Posterior vena cava (tissue), 2 donors: ENCODE measurements at regions not wholly inside any gene's neighbourhood (a gene's known extent, or its start where the extent isn't known, plus 50 kb on each side); places are given as distances from the start of the nearest gene placed in this dataset.

Experiments
- DNase-seq: peaks from one replicate; pipeline ENCODE4 v3.0.0-alpha.2; 2020; ENCODE audit warnings: low spot score
- intact Hi-C, 2 donors: fragments of 100-400 bp; cut with DNase I; formaldehyde crosslinking; loops; one replicate each; pipeline versions ENCODE4 v1.14.1 to v1.14.2; 2022 to 2023
- donor health status: DM: yes; HTN: yes; CAD: no.
- donor health status: DM: yes; HTN: yes; CAD: no.

- DNase-seq, result no peak
- intact Hi-C loops, result no loop called here
Measured at GRCh38 chr11:116162086-116162885, 610.5 kb downstream of the BUD13 start.

DNA sequence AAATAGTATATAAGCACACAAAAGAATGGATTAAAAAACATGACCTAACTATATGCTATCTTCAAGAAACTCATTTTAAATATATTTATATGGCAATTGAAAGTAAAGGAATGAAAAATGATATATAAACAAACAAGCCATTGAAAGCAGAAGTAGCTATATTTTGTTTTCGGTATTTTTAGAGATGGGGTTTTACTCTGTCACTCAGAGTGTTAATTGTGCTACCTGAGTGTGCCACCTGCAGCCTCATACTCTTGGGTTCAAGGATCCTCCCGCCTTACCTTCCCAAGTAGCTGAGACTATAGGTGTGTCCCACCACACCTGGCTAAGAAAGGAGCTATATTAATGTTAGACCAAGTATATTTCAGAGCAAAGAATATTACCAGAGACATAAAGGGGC, 624.1 kb downstream of the BUD13 start:
- intact Hi-C loops, result no loop called here
- DNase-seq, result no peak

- intact Hi-C loops, result no loop called here
- DNase-seq, result no peak
Measured at GRCh38 chr11:116148056-116148455, 624.7 kb downstream of the BUD13 start.

DNA sequence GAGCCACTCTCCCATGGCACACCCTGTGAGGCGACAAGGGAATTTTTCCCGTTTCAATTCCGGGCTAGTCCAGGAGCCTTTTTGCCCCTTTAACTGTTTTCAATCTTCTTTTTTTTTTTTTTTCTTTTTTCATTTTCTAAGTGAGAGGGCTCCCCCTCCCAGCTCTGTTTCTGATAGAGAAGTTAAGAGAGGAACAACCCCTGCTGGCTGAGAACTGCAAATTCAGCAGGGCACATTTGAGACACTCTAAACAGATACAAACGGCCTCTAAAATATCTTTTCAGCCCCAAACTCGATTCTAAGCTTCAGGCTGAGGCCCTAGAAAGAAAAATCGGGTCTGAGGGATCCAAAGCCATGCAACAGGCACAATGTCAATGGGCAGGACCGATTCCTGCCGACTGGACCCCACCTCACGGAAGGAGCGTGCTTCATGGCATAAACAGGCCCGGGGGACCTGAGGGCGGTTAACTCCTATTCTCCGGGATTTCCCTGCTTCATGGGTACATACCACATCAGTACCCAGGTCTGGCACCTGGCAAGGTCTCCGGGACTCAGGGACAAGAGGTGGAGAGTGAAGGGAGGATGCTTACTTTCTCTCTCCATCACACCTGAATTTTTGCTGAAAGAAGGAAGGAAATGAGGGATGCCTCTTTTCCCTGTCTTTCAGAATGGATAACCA, 627.5 kb downstream of the BUD13 start:
- intact Hi-C loops, result no loop called here
- no peak for DNase-seq

GRCh38 chr11:116144387-116144958, 628.3 kb downstream of the BUD13 start:
- intact Hi-C loops, result no loop called here
- no peak for DNase-seq

GRCh38 chr11:116138280-116138679, 634.1 kb upstream of the CADM1 start:
- intact Hi-C loops, result no loop called here
- no peak for DNase-seq

GRCh38 chr11:116137753-116138152, 633.5 kb upstream of the CADM1 start:
- intact Hi-C loops, result no loop called here
- no peak for DNase-seq

GRCh38 chr11:116136987-116137674, 632.9 kb upstream of the CADM1 start:
- intact Hi-C loops, result no loop called here
- DNase-seq, result no peak

- DNase-seq, result no peak
- intact Hi-C loops, result no loop called here
Measured at GRCh38 chr11:116135891-116136290, 631.7 kb upstream of the CADM1 start.

DNA sequence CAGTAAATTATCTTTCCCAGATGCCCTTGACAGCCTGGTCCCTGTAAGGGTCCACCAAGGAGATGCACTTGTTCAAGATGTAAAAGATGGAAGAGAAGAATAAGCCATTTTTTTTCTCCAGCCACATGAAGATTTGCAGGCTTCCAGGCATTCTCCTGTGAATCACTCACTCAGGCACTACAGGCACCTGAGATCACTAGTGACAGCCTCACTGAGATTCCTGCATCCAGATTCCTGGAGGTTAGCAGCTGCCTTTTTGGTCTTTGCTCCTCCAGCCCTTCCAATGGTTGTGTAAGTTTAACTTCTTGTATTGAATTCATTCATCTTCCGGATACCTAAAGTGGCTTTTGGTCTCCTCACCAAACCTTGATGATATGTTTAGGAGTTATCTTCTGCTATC, 630.2 kb upstream of the CADM1 start:
- no peak for DNase-seq
- intact Hi-C loops, result no loop called here

DNA sequence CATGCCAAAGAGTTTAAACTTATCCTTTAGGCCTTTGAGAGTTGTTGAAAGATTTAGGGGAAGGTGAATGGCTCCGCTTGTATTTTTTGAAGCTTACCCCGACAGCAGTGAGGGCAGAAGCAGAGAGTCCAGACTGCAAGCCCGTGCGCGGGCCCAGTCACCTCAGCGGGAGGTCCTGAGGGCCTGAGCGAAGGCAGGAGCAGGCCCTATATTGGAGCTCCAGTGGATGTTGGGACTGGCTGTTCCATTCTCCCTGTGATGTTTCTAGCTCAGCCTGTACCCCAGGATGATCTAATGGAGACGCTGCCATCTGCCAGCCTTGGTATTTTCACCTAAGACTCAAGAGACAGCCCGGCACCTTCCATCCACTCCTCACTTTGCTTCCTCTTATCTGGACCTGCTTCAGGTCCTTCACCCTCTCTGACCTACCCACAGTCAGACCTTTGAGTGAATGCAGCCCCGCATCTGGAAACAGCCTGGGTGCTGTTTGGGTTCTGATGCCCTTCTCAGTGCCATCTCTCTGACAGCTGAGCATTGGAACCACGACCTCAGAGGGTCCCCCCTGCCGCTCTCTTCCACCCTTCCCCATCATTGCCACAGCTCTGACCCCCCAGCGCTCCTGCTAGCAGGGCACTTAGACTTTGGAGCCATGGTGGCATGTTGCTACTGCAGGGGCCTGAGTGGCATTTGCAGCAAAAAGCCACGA, 628.2 kb upstream of the CADM1 start:
- intact Hi-C loops, result no loop called here
- DNase-seq, result no peak

DNA sequence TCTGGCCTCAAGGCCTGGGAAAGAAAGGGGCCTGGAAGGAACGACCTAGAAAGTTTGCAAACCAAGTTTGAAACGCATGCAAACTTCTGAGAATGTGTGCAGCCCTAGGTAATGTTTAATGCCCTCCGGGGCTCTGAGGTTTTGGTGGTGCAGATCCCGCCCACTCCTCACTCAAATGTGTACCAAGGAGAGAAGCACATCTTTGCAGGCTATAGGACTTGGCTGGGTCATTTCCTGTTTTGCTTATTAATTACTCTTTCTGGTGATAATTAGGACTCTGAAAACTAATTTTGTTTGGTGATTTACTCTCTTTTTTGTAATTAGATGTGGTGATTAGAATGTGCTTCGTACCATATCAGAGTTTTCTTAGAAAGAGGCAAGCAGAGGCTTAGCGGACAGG, 625.9 kb upstream of the CADM1 start:
- no peak for DNase-seq
- intact Hi-C loops, result no loop called here

- DNase-seq, result no peak
- intact Hi-C loops, result no loop called here
Measured at GRCh38 chr11:116129456-116129855, 625.2 kb upstream of the CADM1 start.

- intact Hi-C loops, result no loop called here
- no peak for DNase-seq
Measured at GRCh38 chr11:116126562-116126961, 622.3 kb upstream of the CADM1 start.

DNA sequence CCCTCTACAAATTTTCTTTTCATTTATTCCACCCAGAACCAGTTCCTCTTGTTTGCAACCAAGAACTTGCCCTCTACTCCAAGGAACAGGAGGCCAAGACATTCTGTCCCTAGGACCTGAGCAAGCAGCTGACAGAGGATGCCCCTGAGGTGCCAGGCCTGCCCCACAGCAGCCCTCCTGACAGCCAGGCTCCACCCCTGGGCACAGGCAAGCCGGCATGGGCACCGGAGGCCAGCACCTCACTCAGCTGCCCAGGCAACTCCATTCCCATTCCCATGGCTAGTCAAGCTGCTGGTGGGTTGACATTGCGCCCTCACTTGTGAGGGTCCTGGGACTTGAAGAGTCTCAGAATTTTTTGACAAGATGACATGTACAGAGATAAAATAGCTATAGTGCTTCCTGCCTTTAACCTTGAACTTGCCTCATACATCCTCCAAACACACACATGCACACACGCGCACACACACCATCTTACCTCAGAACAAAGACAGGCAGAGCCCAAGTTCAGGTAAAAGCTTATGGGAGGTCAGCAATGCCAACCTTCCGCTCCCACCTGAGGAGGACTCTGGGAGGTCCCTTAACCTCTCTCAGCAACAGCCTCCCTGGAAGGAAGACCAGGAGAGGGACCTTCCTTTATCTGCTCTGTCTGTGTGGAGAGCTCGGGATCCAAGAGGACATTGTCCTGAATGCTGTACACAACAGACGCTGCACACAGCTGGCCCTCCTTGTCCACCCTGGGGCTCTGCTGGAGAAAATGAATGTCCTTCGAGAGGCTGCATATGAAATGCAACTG, 620.9 kb upstream of the CADM1 start:
- intact Hi-C loops, result no loop called here
- no peak for DNase-seq

DNA sequence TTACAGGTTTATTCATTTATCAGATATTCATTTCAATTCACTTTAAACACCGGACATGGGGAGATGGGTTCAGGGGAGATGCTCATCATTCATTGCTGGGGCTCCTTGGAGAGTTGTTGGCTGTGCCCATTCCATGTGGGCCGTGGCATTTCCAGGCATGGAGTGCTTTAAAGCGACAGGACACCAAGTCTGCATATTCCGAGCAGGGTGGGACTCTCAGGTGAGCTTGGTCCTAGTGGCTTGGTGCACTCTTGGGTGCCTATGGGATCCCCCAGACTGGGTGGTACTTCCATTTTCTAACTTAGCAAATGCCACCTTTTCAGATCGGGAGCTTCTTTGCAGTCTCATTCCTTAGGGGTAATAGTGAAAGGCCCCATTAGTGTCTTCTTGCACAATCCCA, 619.5 kb upstream of the CADM1 start:
- intact Hi-C loops, result no loop called here
- DNase-seq, result no peak

GRCh38 chr11:116122697-116123472, 618.7 kb upstream of the CADM1 start:
- no peak for DNase-seq
- intact Hi-C loops, result no loop called here

DNA sequence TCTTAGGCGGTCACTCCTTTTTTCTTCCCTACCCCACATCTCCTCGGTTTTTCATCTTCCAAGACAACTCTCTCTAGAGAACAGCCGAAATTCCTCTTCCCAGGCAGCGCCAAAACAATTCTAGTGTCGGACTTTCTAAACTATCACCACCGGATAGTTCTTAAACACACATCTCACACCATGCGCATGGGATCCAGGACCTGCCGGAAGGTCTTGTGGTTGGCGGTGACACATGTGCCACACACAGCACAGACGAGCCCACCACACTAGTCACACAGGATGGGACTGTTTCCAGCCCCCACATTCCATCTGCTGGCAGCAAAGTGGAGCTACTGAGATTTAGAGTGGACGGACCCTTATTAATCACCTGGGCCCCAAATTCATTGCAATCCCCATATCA, 614.9 kb upstream of the CADM1 start:
- intact Hi-C loops, result loop anchor here in 1 of 2 donors (10.0 kb wide), 1 partner anchor 1346 kb away; no protein-coding TSS in a partner anchor
- no peak for DNase-seq
